ENCODE measurements at regions not wholly inside any gene's neighbourhood (a gene's known extent, or its start where the extent isn't known, plus 50 kb on each side); places are given as distances from the start of the nearest gene placed in this dataset.

DNA sequence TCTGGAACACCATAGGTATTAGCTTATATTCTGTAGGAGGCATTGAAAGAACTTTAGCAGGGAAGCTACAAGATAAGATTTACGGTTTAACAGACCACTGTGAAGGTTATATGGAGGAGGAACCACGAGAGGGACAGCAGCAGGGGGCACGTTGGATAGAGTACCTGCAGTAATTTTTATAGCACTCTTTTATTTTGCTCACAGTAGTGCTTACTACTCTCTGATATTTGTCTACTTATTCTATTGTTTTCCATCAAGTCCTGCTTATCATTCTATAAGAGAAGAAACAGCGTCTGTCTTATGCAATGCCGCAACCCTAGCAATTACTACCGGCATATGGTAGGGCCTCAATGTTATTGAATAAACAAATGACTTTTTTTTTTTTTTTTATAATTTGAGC, 122.5 kb downstream of the PCDH7 start:
- Mint-ChIP-seq H3K4me3 (no peak overlapping the region), H3K27me3 (no peaks in the 10 kb centered on the region), H3K27ac (no peak overlapping the region), H3K4me1 (no peaks in the 10 kb centered on the region), H3K36me3 (ENCODE audit: low read depth) (no peaks in the 10 kb centered on the region)
- no peaks in the 10 kb centered on the region for H3K9me3 ChIP-seq (ENCODE audit: control insufficient read depth, low read length, poor library complexity, severe bottlenecking)
- no peak for ATAC-seq
- DNase-seq, result no peak

DNA sequence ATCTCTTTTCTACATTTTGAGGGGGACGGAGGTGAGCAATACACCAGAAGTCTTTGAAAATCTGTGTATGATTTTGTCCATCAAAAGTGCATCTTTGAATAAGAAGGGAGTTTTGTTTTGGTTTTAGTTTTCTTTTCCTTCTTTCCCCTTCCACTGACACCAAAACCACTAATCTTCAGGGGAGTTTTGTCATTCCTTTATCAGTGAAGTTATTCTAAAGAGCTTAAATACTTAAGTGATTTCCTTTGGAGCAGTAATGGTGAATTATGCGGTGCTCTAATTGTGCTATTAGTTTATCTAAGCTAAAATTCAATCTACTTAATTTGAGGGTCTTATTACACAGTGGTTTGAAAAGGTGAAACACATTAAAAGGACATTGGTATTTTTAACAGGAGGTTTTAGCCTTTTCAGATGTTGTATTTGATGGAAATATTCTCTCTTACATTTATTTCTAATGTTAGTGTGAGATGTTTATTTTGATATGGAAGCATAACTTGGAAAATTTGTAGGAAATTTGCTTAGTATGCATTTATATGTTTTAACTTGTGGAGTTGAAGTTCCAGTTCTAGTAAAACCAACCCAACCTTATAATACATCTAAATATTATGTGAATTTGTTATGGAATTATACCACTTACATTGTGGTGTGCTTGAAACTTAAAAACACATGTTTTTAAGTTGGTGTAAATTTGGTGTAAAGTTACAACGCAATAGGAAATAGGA, 124.9 kb downstream of the PCDH7 start:
- no peak overlapping the region for H3K4me3 Mint-ChIP-seq
- H3K27me3 Mint-ChIP-seq, result no peaks in the 10 kb centered on the region
- ATAC-seq (no peak), DNase-seq (no peak)
- H3K27ac Mint-ChIP-seq, result no peak overlapping the region
- H3K4me1 Mint-ChIP-seq, result no peaks in the 10 kb centered on the region
- H3K9me3 ChIP-seq (ENCODE audit: control insufficient read depth, low read length, poor library complexity, severe bottlenecking), result no peaks in the 10 kb centered on the region
- no peaks in the 10 kb centered on the region for H3K36me3 Mint-ChIP-seq (ENCODE audit: low read depth)

DNA sequence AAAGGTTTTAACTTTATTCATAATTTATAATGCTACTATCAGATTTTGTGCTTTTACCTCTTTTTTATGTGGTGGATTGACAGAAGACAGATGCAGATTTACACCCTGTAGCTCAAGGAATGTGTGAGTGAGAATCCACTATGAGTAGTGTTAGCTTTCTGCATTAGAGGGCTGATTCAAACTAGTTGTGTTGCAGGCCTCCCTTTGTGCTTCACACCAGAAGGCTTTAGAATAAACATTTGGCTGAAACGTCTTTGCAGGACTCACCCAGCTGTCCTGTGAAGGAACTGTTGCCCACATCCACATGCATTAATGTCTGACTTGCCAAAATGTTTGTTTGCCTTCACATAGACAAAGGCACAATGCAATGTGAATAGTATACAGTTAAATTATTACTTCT, 127.0 kb downstream of the PCDH7 start:
- no peak for ATAC-seq

DNA sequence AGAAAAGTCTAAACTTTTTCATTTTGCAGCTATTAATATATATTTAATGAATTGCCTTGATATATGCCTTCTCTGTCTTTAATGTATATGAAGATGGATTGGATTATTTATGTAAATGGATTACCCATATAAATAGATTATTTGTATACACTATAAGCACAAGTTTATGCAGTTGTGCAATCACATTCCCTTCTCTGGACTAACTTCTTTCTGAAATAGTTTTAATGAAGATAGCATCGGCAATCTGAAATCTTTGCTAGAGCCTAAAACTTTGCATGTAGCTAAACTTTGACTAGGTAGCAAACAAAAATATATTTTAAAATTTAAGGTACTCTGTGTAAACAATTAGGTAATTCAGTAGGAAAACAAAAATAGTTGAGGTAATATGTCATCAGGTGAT, 127.8 kb downstream of the PCDH7 start:
- H3K9me3 ChIP-seq (ENCODE audit: control insufficient read depth, low read length, poor library complexity, severe bottlenecking), result no peaks in the 10 kb centered on the region
- Mint-ChIP-seq H3K27me3 (no peaks in the 10 kb centered on the region), H3K27ac (no peak overlapping the region), H3K4me1 (no peaks in the 10 kb centered on the region), H3K36me3 (ENCODE audit: low read depth) (no peaks in the 10 kb centered on the region), H3K4me3 (no peak overlapping the region)
- DNase-seq (no peak), ATAC-seq (no peak)

More for the DNA sequence above, 127.0 kb downstream of the PCDH7 start:
- Mint-ChIP-seq H3K4me3 (no peak overlapping the region), H3K36me3 (ENCODE audit: low read depth) (no peaks in the 10 kb centered on the region), H3K27ac (no peak overlapping the region), H3K27me3 (no peaks in the 10 kb centered on the region), H3K4me1 (no peaks in the 10 kb centered on the region)
- DNase-seq, result no peak
- H3K9me3 ChIP-seq (ENCODE audit: control insufficient read depth, low read length, poor library complexity, severe bottlenecking), result no peaks in the 10 kb centered on the region

DNA sequence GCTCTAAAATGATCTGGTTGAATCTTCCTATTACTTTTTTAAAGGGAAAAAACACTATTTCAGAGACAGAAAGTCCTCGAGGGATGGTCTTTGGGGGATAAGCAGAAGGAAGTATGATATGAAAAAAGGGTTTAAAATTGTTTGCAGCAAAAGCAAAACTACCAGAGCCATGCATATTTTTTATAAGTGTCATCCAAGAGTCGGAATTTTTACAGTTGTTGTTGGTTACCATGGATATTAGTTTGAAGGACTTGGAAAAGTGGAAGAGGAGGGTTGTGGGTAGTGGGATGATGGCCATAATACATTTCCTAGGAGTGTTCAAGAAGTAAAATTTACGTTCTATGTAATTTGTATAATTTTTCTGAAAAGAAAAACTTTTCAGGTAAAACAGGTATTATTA, 134.4 kb downstream of the PCDH7 start:
- no peak overlapping the region for H3K4me3 Mint-ChIP-seq

DNA sequence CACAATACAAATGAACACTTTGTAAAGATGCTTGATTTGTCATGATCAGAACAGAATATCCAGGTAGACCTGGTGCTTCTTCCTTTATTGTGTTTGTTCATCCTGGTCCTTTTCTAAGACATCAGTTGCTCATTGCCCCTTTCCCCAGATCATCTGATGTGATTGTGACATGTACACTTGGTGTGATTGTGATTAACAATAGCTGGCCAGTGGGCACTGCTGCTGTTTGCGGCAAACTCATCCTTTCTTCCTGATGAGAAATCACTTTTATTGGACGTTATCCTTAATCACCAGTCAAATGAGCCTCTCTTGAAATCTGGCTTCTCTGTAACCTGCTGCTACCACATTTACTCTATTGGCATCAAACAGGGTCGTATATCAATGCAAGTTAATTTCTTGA, 135.1 kb downstream of the PCDH7 start:
- Mint-ChIP-seq H3K4me3 (no peak overlapping the region), H3K4me1 (no peaks in the 10 kb centered on the region), H3K27me3 (no peaks in the 10 kb centered on the region), H3K36me3 (ENCODE audit: low read depth) (no peaks in the 10 kb centered on the region), H3K27ac (no peak overlapping the region)
- no peak for DNase-seq
- no peak for ATAC-seq
- H3K9me3 ChIP-seq (ENCODE audit: control insufficient read depth, low read length, poor library complexity, severe bottlenecking), result no peaks in the 10 kb centered on the region

More for the DNA sequence above, 134.4 kb downstream of the PCDH7 start:
- no peaks in the 10 kb centered on the region for H3K9me3 ChIP-seq (ENCODE audit: control insufficient read depth, low read length, poor library complexity, severe bottlenecking)
- Mint-ChIP-seq H3K36me3 (ENCODE audit: low read depth) (no peaks in the 10 kb centered on the region), H3K27ac (no peak overlapping the region), H3K4me1 (no peaks in the 10 kb centered on the region), H3K27me3 (no peaks in the 10 kb centered on the region)
- DNase-seq (no peak), ATAC-seq (no peak)

DNA sequence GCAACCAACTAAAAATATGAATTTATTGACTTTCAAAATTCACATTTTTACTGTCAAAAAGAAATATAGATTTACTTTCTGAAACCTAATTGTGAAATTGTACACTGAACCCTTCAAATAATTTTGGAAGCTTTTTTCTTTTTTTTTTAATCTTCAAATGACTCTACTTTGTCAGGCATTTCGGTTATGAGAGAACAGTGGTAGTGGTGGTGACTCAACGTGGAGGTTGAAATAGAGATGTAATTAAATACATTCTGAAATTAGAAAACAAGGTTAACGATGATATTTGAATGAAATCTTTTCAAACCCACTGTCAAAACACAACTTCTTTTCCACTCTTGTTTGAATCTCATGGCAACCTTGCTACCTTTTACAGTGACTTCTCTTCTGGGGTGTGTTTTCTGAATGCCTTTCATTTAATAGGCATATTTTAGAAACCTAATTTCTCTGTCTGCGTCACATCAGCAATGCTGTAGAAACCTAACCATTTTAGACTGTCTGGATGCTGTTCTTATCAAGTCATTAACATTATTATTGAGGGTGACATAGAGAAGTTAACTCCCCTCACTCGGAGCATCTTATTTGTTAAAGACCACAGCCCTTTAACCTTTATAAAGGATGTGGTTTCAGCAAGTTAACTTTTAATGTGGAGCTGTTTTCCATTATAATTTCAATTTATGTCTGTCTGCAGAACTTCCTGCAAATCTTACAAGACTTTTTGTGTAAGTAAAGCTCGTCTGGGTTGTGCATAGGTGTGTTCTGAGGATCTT, 136.8 kb downstream of the PCDH7 start:
- H3K27me3 Mint-ChIP-seq, result no peaks in the 10 kb centered on the region
- H3K36me3 Mint-ChIP-seq (ENCODE audit: low read depth), result no peaks in the 10 kb centered on the region
- no peaks in the 10 kb centered on the region for H3K4me1 Mint-ChIP-seq
- no peak overlapping the region for H3K27ac Mint-ChIP-seq
- DNase-seq, result no peak
- H3K4me3 Mint-ChIP-seq, result no peak overlapping the region
- H3K9me3 ChIP-seq (ENCODE audit: control insufficient read depth, low read length, poor library complexity, severe bottlenecking), result no peaks in the 10 kb centered on the region
- no peak for ATAC-seq

DNA sequence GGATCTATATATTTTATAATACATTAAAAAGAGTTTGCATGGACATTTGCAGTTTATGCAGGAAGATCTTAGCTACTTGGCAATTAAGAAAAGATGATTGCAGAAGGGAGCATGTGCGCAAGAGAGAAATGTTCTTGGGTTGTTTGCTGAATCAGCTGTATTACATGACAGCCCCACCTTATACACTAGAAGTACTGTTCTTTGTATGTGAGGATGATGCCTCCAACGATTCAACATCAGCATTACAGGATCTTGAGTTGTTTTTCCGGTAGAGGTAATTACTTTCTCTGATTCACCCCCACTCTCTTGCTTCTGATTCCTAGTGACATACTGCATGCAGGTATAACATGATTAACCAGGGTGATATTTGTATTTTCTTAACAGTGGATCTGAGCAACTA, 140.8 kb downstream of the PCDH7 start:
- no peaks in the 10 kb centered on the region for H3K36me3 Mint-ChIP-seq (ENCODE audit: low read depth)
- DNase-seq (no peak), ATAC-seq (no peak)
- H3K4me1 Mint-ChIP-seq, result no peaks in the 10 kb centered on the region
- no peaks in the 10 kb centered on the region for H3K9me3 ChIP-seq (ENCODE audit: control insufficient read depth, low read length, poor library complexity, severe bottlenecking)
- no peaks in the 10 kb centered on the region for H3K27me3 Mint-ChIP-seq
- H3K4me3 Mint-ChIP-seq, result no peak overlapping the region
- H3K27ac Mint-ChIP-seq, result no peak overlapping the region

DNA sequence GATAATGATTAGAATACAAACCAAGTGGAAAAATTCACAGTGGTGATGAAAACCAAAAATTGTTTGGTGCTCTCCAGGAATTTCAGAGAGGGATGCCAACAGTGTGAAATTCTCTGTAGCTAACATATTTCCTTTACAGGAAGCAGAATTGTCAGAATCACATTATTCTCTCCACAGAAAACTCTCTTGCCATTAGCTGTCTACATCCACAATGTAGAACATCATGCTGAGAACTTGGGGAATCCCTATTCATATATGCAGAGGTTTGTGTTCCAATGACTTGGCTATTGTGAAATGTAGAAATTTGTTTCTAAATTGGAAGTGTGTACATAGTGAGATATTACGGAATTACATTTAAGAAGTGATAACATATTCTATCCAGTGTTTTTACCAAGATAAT, 142.0 kb downstream of the PCDH7 start:
- Mint-ChIP-seq H3K4me1 (no peaks in the 10 kb centered on the region), H3K4me3 (no peak overlapping the region), H3K36me3 (ENCODE audit: low read depth) (no peaks in the 10 kb centered on the region), H3K27ac (no peak overlapping the region), H3K27me3 (no peaks in the 10 kb centered on the region)
- DNase-seq (no peak), ATAC-seq (no peak)
- no peaks in the 10 kb centered on the region for H3K9me3 ChIP-seq (ENCODE audit: control insufficient read depth, low read length, poor library complexity, severe bottlenecking)

DNA sequence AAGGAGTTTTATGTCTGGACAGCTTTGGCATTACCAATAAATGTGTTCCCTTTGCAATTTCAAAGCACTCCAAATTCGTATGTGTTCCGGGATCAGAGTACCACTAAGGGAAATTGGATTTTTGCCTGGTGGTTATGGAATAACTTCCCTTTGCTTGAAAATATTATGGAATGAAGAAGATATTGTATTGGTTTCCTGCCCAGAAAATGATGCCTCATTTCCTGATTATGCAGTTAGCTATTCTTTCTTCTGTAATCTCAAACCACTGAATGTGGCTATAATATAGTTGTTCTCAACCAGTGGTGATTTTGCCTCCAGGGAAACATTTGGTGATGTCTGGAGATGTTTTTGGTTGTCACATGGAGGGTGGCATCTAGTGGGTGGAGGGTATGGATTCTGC, 142.9 kb downstream of the PCDH7 start:
- H3K27me3 Mint-ChIP-seq, result no peaks in the 10 kb centered on the region
- no peaks in the 10 kb centered on the region for H3K36me3 Mint-ChIP-seq (ENCODE audit: low read depth)
- ATAC-seq (no peak), DNase-seq (no peak)
- no peak overlapping the region for H3K4me3 Mint-ChIP-seq
- no peaks in the 10 kb centered on the region for H3K9me3 ChIP-seq (ENCODE audit: control insufficient read depth, low read length, poor library complexity, severe bottlenecking)
- no peak overlapping the region for H3K27ac Mint-ChIP-seq
- no peaks in the 10 kb centered on the region for H3K4me1 Mint-ChIP-seq

DNA sequence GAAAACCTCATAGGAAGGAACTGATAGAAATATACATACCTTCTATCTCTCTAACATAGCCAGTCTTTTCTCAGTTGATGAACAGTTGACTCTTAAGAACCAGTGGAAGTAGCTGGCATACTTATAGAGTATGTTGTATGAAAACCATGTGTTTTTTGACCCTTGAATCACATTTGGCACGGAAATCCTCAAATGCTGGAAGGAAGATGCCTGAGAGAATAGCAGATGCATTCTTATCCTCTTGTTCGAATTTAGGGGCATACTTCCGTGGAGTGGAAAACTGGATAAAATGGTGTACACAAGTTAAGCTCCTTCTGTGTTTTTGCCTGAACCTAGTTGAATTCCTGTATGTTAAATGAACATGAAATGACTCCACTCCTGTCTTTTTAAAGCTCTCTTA, 145.5 kb downstream of the PCDH7 start:
- no peak for DNase-seq
- H3K4me3 Mint-ChIP-seq, result no peak overlapping the region

DNA sequence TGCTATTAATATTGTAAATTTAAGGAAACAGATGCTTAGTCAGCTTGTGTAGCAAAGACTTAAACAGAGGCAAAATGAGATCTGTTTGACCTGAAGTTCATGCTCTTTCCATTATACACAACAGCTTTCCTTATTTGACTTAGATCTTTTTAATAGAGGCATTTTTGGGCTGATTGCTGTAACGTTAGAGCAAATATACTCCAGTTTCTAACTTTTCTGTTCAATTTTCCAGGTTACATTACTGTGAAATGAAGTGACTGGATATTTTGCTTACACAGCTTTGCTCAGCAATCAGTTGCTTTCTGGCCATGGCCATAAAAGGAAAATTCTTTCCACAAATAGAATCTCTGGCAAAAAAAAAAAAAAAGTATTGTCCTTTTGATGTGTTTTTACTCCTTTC, 146.2 kb downstream of the PCDH7 start:
- Mint-ChIP-seq H3K27me3 (no peaks in the 10 kb centered on the region), H3K27ac (no peak overlapping the region), H3K4me3 (no peak overlapping the region), H3K4me1 (no peaks in the 10 kb centered on the region), H3K36me3 (ENCODE audit: low read depth) (no peaks in the 10 kb centered on the region)
- no peaks in the 10 kb centered on the region for H3K9me3 ChIP-seq (ENCODE audit: control insufficient read depth, low read length, poor library complexity, severe bottlenecking)
- DNase-seq (no peak), ATAC-seq (no peak)

More for the DNA sequence above, 145.5 kb downstream of the PCDH7 start:
- no peaks in the 10 kb centered on the region for H3K4me1 Mint-ChIP-seq
- no peak overlapping the region for H3K27ac Mint-ChIP-seq
- H3K27me3 Mint-ChIP-seq, result no peaks in the 10 kb centered on the region
- ATAC-seq, result no peak
- H3K36me3 Mint-ChIP-seq (ENCODE audit: low read depth), result no peaks in the 10 kb centered on the region
- no peaks in the 10 kb centered on the region for H3K9me3 ChIP-seq (ENCODE audit: control insufficient read depth, low read length, poor library complexity, severe bottlenecking)

DNA sequence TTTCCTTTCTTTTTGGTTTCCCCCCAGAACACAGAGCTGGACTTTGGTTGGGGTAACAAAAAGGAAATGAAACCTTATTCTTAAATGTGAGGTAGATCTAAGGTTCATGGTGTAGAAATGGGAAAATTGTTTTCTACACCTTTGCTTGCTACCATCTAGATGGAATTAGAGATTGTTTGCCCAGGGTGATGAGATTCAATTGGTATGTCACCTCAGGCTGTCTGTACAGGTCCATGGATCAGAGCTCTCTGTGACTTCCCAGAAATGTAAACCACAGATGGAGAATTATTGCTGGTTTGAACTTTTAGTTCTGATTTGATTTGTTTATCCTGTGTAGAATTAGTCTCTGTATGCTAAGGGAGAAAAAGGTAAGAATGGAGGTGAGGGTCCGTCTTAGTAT, 146.7 kb downstream of the PCDH7 start:
- no peak for ATAC-seq
- Mint-ChIP-seq H3K4me3 (no peak overlapping the region), H3K4me1 (no peaks in the 10 kb centered on the region), H3K27me3 (no peaks in the 10 kb centered on the region), H3K27ac (no peak overlapping the region), H3K36me3 (ENCODE audit: low read depth) (no peaks in the 10 kb centered on the region)
- H3K9me3 ChIP-seq (ENCODE audit: control insufficient read depth, low read length, poor library complexity, severe bottlenecking), result no peaks in the 10 kb centered on the region
- DNase-seq, result no peak

DNA sequence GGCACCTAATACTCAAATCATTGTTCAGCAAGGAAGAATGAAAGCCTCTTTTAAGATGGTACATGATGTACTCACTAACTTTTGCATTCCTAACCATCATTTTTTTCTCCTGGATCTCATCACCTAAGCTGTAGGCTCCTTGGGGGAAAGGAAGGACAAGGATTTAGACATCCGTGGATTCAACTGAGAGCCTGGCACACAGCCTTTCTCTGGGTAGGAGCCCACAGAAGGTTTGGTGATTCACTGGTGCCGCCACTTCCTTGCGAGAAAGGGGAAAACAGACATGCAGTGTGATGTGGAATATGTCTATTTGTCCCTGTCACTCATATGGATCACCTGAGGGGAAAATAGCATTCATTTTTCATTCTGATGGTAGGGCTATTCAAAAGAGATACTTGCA, 147.3 kb downstream of the PCDH7 start:
- H3K9me3 ChIP-seq (ENCODE audit: control insufficient read depth, low read length, poor library complexity, severe bottlenecking), result no peaks in the 10 kb centered on the region
- no peak overlapping the region for H3K27ac Mint-ChIP-seq
- no peaks in the 10 kb centered on the region for H3K36me3 Mint-ChIP-seq (ENCODE audit: low read depth)
- ATAC-seq (no peak), DNase-seq (no peak)
- H3K27me3 Mint-ChIP-seq, result no peaks in the 10 kb centered on the region
- H3K4me3 Mint-ChIP-seq, result no peak overlapping the region
- H3K4me1 Mint-ChIP-seq, result no peaks in the 10 kb centered on the region

All from T-helper 17 cell (primary cell).